GM18873 (cell line): ENCODE measurements at regions not wholly inside any gene's neighbourhood (a gene's known extent, or its start where the extent isn't known, plus 50 kb on each side); places are given as distances from the start of the nearest gene placed in this dataset.

Source experiments
- ATAC-seq: cut with Tn5 transposase; IDR thresholded peaks from one replicate; pipeline ENCODE4 v1.9.1; 2021; ENCODE audit warnings: mild to moderate bottlenecking, moderate library complexity, moderate number of reproducible peaks; ENCODE audit not compliant: unreplicated experiment, low FRiP score

DNA sequence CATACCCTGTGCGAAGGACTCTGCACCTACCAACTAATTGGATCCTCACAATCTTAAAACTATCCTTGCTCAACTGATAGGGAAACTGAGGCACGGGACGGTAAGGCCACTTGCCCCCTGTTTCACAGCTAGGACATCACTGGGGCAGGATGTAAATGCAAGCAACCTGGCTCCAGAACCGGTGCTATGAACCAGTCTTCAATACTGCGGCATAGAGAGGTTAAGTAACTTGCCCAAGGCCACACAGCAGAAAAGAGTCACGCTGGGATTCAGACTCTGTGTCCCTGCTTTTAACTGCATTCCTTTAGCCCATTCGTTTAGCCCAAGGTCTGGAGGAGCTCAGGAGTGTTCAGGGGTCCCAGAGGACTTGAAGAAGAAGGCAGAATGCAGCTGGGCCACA lies 76.1 kb downstream of the NCOR2 start:
- ATAC-seq: no peak

GRCh38 chr12:124490584-124491305 lies 76.7 kb downstream of the NCOR2 start:
- no peak for ATAC-seq

DNA sequence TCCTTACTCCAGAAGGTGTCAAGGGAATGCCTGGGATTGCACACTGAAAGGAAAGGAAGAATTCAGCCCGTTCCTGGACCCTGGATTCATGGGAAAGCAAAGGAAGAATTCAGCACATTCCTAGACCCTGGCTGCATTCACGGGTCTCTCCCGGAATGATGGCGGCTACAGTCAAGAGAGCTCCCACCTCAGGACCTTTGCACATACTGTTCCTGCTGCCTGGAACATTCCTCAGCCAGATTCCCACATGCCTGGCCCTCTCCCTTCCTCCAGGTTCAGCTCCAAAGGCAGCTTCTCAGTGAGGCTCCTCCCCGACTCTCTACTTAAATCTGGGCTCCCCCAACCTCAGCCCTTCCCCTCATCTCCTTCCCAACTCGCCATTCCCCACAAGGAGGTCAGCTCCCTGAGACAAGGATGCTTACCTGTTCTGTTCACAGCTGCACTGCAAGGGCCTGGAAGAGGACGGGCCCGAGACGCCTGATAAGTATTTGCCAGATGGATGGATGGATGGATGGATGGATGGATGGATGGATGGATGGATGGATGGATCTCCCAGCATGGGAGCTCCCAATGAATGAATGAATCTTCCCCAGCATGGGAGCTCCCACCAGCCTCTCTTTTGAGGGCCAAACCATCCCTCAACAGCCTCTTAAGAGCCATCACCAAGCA lies 77.4 kb downstream of the NCOR2 start:
- ATAC-seq: no peak

- ATAC-seq: no peak
Observed at GRCh38 chr12:124489220-124489619, 78.2 kb downstream of the NCOR2 start.

- no peak for ATAC-seq
Observed at GRCh38 chr12:124488520-124488919, 78.9 kb downstream of the NCOR2 start.

DNA sequence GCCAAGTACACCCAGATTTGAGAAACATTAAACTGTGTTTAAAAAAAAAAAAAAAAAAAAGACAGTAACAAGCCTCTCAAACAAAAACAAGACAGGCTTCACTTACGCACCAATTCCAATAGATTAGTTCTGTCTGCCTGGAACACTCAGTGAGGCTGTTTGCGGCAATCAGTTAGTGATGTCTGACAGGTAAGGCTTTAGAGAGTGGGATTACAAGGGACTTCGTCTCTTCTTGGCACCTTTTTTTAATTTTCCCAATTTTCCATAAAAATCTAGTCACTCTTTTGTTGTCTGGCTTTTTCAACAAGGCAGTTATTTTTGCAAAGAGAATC lies 79.6 kb downstream of the NCOR2 start:
- no peak for ATAC-seq

GRCh38 chr12:124487066-124487833 lies 80.2 kb downstream of the NCOR2 start:
- ATAC-seq: no peak

DNA sequence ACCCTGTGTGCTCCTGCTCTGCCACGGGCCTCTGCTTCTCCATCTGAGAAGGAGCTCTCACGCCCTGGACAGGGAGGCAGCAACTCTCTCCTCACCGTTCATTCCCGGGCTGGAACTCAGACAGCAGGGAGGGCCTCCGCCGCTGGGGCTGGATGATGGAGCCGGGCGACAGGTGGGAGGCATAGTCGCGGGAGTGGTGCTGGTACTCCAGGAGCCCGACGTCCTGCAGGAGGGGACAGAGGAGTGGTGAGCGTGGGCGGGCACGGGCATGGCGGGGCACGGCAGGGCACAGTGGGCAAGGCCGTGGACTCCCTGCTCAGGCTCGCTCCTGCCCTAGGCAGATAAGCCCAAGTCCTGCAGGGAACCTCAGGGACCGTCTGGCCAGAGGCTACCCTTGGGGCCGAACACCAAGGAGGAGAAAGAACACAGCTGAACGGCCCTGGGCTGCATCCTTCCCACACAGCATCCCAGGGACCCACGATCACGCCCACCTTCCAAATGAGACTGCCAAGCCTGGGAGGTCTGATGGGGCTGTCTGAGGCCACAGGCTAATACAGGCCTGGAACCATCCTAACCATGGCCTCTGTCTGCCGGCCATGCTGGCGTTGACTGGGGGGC lies 81.0 kb downstream of the NCOR2 start:
- no peak for ATAC-seq

DNA sequence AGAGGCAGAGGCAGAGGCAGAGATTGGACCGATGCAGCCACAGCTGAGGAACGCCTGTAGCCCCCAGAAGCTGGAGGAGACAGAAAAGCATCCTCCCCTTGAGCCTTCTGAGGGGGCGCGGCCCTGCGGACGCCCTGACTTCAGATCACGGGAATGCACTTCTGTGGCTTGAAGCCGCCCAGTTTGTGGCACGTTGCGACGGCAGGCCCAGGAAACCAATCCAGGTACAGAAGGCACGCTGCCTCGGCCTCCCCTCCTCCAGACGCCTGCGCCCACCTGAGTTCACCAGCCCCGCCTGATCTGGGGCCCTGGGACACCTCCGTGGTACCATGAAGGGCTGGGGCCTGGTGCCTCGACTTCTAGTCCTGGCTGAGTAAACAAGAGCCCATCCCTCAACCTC lies 82.0 kb downstream of the NCOR2 start:
- no peak for ATAC-seq

DNA sequence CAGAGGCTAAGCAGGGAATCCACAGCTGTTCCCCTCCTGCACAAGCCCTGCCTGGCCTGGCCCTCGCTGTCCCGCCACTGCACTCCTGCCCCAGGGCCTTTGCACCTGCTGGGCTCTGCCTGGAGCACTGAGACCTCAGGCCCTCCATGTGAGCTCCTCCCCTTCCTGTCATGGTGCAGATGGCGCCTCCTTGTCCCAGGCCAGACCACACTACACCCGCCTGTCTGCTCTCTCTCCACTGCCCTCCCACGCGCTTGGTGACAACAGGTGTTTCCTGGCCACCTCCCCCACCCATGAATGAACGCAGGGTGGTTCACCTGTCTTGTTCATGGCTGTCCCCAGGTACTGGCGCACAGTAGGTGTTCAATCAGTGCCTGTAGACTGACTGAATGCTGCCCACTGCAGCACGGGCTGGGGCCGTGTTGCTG lies 82.9 kb downstream of the NCOR2 start:
- ATAC-seq: no peak

DNA sequence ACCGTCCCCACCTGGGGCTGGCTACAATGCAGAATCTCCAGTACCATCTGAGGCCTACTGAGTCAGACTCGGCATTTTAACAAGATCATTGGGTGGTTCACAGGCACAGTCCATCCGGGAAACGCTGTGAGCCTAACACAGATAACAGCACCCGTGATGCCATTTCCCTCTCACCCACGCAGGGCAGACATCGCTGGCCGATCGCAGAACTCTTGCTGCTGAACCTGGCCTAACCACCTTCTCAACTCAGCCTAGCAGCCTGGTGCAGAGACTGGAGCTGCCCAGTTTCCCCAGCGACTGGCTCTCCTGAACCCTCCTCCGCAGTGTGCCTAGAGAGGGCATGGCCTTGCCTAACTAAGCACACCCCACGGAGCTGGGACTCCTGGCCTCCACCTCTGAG lies 83.3 kb downstream of the NCOR2 start:
- ATAC-seq: no peak

DNA sequence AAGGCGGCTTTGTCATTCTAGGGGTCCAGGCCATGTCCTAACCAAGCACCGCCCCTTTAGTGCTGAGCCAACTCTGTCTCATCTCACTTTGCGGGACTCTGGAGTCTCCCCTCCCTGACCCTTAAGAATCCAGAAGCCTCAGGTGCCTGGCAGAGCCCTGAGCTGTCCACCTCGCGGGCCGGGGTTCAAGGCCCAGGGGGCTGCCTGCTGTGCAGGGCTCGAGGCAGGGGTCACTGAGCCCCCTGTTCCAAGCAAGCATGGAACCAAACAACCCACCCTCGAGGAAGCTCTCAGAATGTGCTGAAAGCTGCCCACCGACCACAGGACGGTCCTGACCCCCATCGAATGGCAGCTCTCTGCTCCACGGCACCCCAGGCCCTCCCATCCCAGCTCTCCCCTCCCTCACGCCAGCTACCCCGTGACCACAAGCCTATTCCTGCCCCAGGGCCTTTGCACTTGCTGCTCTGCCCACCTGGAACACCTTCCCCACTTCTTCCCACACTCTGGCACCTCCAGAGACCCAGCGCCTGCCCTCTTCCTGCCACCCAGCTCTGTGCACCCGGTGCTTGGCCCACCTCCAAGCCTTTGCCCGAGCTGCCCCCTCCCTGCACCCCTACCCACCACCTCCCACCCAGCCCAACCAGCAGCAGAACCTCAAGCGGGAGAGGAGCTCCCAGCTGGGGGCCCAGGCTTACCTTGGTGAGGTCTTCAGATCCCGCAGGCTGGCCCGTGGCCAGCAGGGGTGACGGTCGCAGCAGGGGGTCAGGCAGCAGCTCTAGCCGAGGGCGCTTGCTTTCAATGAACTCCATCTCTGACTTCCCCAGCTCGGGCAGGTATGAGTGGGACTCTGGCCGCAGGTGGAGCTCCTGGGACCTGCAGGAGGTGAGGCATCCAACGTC lies 84.3 kb downstream of the NCOR2 start:
- no peak for ATAC-seq

GRCh38 chr12:124482567-124482893 lies 84.9 kb downstream of the NCOR2 start:
- ATAC-seq: no peak

DNA sequence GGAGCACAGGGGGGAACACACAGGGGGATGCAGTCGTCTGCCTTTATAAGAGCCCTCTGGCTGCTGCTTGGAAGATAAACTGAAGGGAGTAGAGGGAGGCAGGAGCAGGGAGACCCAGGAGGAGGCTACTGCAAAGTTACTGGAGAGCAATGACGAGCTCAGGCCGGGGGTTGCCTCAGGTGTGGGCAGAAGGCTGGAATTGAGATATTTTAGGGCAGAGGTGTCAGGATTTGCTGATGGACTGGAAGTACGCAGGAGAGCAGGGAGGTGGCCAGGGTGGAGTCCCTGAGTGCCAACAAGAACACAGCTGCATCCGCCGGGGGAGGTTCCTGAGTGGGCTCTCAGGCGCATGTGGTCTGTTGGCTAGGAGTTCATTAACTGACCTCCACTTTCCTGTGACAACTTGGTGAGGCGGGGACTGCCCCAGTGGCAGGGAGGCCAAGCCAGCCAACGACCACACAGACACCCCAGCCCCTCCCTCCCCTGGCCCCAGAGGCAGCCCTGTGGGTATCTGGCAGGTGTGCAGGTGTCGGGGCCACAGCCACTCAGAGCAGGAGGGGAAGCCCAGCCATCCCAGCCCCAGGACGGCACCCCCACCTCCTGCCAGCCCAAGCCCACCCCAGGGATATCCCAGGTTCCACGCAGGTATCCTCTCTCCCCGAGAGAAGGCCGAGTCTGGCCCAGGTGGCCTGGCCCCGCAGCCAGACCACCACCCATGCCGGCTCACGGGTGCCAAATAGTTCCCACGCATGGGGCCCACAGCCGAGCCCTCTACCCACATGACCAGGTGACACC lies 85.4 kb downstream of the NCOR2 start:
- ATAC-seq: peak; percentile 34

- ATAC-seq: no peak
Observed at GRCh38 chr12:124481257-124481750, 86.1 kb downstream of the NCOR2 start.

- ATAC-seq: peak; percentile 65
Observed at GRCh38 chr12:124480469-124481256, 86.7 kb downstream of the NCOR2 start.

DNA sequence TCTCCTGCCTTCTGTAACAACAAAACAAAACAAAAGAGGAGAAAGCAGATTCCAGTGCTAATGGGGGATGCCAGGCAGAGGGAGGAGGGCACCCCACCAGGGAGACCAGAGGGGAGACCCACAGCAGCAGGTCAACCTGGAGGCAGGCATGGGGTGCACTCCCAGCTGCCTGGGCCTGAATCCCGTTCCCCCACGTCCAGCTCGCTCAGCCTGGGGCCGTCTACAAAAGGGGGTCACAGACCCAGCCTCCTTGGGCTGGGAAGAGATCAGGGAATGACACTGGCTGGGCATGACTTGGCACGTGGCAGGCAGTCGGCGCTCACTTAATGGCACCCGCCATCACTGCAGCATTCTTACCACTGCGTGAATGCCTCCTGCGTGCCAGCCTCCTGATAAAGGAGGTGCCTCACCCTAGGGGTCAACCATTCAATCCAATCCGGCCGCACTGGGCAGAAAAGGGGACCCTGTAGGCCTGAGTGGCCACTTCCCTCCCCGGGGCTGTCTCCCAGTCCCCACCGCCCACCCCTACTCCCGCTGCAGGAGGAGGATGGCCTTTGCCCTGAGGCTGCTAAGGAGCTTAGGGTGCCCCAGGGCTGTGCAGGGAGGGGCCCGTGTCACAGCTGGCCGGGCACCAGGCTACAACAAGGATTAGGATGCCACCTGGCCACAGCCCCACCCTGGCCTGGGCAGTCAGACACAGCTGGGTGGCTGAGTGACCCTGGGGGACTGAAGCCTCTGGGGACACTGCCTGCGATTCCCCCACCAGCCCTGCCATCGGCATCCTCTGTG lies 87.5 kb downstream of the NCOR2 start:
- ATAC-seq: no peak
